Superior temporal gyrus (tissue), 1 donor: ENCODE measurements at regions not wholly inside any gene's neighbourhood (a gene's known extent, or its start where the extent isn't known, plus 50 kb on each side); places are given as distances from the start of the nearest gene placed in this dataset.
"Not testable (repeated sequence)": the region's sequence is repeated elsewhere in the genome, so short reads cannot be mapped to it uniquely, and the experiment has no call there.

Source experiments
- DNase-seq: peaks from one replicate; pipeline ENCODE4 v3.0.0-alpha.2; 2016; ENCODE audit errors: extremely low spot score

DNA sequence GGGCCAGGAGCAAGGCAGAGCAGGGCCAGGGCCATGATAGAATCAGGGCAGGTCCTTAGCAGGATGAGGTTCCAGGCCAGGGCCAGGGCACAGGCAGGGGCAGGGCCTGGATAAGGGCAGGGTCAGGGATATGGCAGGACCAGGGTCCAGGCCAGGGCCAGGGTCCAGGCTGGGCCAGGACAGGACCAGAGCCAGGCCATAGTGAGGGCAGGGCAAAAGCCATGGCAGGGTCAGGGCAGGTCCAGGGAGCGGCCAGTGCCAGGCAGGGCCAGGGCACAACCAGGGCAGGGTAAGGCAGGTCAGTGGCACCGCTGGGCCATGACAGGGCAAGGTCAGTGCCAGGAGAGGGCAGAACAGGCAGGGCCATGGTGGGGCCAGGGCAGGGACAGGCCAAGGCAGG, 152.2 kb downstream of the LIPI start:
- DNase-seq = no peak

GRCh38 chr21:14057841-14058481, 152.8 kb downstream of the LIPI start:
- not testable (repeated sequence) for DNase-seq

- no peak for DNase-seq
These were observed 153.4 kb downstream of the LIPI start for GRCh38 chr21:14057313-14057712.

- no peak for DNase-seq
These were observed 154.0 kb downstream of the LIPI start for GRCh38 chr21:14056771-14057191.

DNA sequence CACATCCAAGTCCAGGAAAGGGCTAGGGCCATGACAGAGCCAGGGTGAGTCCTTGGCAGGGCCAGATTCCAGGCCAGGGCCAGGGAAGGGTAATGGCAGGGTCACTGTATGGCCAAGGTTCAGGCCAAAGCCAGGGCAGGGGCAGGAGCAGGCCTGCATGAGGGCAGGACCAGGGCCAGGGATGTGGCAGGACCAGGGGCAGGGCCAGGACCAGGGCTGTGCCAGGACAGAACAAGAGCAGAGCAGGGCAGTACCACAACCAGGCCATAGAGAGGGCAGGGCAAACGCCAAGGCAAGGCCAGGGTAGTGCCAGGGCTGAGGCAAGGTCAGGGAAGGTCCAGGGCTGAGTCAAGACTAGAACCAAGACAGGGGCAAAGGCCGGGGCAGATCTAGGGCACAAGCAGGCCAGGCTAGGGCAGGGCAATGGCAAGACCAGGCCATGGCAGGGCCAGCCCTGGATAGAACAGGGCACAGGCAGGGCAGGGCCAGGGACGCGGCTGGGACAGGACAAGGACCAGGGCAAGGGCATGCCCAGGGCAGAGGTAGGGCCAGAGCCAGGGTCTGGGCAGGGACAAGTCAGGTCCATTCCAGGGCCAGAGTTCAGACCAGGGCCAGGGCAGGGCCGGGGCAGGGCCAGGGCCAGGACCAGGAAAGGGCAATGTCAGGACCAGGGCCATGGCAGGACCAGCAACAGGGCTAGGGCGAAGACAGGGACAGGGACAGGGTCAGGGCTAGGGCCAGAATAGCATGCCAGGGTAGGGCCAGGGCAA, 154.8 kb downstream of the LIPI start:
- not testable (repeated sequence) for DNase-seq

DNA sequence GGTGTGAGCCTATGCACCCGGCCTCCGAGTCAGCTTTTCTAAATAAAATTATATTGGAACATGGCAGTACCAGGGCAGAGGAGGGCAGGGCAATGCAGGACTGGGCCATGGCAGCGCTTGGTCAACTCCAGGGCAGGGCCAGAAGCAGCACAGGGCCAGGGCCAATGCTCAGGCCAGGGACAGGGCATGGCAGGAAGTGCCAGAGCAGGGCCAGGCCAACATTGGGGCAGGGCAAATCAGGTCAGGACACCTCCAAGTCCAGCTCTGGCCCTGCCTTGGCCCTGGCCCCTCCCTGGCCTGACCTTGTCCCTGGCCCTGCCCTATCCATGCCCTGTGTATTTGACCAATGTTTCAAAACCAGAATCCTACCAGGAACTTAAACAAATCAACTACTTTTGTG, 156.1 kb downstream of the LIPI start:
- no peak for DNase-seq

- no peak for DNase-seq
These were observed 160.6 kb downstream of the LIPI start for GRCh38 chr21:14050121-14050520.

- no peak for DNase-seq
These were observed 164.4 kb downstream of the LIPI start for GRCh38 chr21:14046401-14046800.

DNA sequence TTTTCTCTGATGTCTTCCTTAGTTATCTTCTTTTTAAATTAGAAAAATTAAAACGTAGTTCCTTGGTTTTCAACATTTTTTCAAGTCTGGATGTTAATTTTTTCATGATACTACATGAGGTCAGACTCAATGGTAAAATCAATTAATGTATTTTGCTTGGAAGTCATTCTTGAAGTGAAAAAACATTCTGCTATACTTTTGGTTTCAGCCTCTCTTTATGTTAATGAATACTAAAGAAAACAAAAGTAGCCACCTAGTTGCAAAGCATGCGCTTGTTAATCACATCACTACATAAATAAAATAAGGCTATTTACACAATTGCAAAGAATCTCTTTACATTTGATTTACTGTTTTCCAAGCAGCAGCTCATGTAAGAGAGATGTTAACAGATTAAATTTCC, 170.4 kb downstream of the LIPI start:
- no peak for DNase-seq

- DNase-seq = not testable (repeated sequence)
These were observed 182.1 kb downstream of the LIPI start for GRCh38 chr21:14028619-14029018.

GRCh38 chr21:14027235-14027869, 183.4 kb downstream of the LIPI start:
- DNase-seq = peak; percentile 91

DNA sequence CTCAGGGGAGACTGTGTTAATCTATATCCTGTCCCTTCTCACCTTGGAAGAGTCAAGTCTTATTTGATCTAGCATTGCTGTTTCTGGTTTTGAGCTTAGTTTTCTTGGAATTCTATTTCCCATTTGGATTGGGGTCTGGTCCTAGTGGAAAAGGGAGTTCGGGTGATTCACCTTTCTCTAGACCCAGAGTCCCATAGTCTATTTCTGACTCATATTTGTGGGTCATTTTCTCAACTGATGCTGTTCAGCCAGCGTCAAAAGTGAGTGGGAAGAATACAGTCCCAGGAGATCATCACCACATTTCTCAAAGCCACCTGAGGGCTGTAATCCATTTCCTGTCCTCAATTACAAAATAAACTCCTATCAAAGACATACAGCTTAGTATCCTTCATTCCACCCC, 190.6 kb downstream of the LIPI start:
- DNase-seq = not testable (repeated sequence)

GRCh38 chr21:14015841-14016240, 194.9 kb downstream of the LIPI start:
- not testable (repeated sequence) for DNase-seq

GRCh38 chr21:14013623-14014498, 196.9 kb downstream of the LIPI start:
- not testable (repeated sequence) for DNase-seq

DNA sequence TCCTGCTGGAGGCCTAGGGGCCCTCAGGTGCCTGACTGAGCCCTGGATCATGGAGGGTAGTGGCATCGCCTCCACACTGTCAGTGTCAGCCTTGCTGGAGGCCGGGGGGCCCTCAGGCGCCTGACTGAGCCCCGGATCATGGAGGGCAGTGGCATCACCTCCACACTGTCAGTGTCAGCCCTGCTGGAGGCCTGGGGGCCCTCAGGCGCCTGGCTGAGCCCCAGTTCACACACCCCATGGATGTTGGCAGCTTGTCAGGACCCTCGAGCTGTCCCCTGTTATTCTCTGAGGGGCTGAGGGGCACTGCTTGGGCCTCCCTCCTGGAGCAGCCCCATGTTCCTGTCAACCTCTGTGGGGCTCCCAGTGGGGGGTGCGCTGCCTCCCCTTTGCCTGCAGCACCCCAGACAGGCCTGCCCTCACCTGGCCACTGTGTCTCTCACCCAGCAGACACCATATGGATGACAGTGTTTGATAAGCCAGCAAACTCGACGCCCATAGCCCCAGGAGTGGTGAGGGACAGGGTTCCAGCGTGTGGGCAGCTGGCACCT, 197.6 kb downstream of the LIPI start:
- DNase-seq = no peak

- DNase-seq = no peak
These were observed 198.3 kb downstream of the LIPI start for GRCh38 chr21:14012409-14012808.

- DNase-seq = not testable (repeated sequence)
These were observed 199.0 kb downstream of the LIPI start for GRCh38 chr21:14011751-14012150.

DNA sequence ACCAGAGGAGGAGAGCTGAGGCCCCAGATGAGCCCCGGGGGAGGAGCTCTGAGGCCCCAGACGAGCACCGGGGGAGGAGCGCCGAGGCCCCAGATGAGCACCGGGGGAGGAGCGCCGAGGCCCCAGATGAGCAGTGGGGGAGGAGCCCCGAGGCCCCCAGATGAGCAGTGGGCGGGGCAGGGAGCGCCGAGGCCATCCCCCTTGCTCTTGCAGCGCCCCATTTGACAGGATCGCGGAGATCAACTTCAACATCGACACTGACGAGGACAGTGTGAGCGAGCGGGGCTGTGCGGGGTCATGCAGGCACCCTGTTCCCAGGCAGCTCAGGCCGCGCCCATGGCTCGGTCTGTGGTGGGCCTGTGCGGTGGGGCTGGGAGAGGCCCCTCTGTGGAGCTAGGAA, 199.6 kb downstream of the LIPI start:
- DNase-seq = not testable (repeated sequence)

GRCh38 chr21:14010729-14011128, 200.0 kb downstream of the LIPI start:
- no peak for DNase-seq

DNA sequence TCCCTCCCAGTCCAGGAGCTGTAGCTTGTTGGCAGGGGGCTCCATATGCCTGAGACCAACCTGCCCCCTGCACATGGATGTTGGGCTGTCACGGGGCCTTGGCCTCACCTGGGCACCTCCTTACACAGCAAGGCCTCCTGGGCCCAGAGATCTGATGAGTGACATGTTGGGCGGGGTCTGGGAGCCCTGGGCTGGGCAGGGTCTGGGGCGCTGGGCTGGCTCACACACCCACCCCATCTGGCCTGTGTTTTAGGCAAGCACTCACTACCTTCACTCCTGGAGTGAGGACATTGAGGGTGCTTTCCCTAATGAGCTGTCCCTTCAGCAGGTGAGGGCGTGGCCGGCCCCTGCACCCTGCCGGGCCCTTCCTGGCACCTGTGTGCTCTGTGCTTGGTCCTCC, 200.8 kb downstream of the LIPI start:
- not testable (repeated sequence) for DNase-seq

GRCh38 chr21:14009238-14009981, 201.3 kb downstream of the LIPI start:
- not testable (repeated sequence) for DNase-seq
